HG03280 (cell line): ENCODE measurements at regions not wholly inside any gene's neighbourhood (a gene's known extent, or its start where the extent isn't known, plus 50 kb on each side); places are given as distances from the start of the nearest gene placed in this dataset.
"Not testable (repeated sequence)": the region's sequence is repeated elsewhere in the genome, so short reads cannot be mapped to it uniquely, and the experiment has no call there.

ENCODE experiments used
- ATAC-seq: cut with Tn5 transposase; IDR thresholded peaks from one replicate; pipeline ENCODE4 v1.9.1; 2021; ENCODE audit warnings: mild to moderate bottlenecking, moderate library complexity; ENCODE audit not compliant: unreplicated experiment

DNA sequence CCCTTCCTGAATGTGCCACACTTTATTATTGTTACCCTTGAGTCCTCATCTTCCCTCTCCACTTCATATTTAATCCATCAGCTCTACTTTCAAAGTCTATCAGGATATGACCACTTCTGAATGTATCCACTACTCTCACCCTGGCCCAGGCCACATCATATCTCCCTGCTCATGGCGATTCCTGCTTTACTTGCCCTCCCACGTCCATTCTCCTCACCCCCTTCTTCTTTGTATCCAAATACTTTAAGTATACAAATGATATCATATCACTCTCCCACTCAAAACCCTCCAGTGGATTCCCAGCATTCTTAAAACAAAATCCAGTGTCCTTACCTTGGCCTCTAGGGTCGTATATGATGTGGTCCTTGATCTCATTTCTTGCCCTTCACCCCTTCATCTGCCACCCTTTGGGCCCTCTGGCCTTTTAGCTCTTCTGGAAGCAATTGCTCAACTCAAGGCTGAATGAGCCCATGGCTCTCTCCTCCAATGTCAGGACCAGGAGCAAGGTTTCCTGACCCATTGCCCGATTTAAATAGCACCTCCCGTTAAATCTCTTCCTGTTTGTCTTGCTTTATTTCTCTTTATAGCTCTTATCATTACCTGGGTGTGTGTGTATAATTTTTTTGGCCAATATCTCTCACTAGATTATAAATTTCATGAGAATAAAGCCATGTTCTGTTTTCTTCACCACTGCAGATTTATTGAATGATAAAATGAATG, 205.9 kb upstream of the ECI2 start:
- ATAC-seq, result no peak

DNA sequence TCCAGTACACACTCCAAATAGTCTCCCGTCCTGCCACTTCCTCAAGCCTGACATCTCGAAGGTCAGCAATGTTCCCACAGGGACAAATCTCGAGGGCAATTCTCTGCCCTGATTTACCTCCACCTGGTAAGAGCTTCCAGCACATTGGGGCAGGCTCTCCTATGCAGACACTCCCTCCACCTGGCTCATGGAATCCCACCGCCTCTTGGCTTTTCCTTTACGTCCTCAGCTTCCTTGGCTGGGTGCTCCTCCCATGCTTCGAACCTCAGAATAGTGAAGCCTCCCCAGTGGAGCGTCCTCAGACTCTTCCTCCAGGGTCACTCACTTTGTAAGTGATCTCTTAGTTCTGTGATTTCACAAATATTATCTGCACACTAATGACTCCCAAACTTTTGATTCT, 205.2 kb upstream of the ECI2 start:
- ATAC-seq, result no peak

DNA sequence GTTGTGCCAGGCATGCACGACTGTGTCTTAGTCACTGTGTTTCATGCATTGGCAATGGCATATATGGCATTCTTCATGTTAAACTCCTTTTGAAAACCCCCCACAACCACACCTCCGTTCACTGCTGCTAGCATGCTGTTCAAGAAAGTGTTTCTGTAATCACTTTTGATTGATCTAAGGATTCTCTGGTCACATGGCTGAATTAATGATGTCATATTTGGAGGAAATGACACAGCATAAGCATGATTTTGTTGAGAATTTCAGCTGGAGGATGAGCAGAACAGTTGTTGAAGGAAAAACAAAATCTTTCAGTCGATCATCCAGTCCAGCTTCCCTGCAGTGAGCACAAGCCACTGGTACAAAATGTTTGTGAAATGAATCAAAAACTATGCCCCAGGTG, 203.5 kb upstream of the ECI2 start:
- no peak for ATAC-seq

DNA sequence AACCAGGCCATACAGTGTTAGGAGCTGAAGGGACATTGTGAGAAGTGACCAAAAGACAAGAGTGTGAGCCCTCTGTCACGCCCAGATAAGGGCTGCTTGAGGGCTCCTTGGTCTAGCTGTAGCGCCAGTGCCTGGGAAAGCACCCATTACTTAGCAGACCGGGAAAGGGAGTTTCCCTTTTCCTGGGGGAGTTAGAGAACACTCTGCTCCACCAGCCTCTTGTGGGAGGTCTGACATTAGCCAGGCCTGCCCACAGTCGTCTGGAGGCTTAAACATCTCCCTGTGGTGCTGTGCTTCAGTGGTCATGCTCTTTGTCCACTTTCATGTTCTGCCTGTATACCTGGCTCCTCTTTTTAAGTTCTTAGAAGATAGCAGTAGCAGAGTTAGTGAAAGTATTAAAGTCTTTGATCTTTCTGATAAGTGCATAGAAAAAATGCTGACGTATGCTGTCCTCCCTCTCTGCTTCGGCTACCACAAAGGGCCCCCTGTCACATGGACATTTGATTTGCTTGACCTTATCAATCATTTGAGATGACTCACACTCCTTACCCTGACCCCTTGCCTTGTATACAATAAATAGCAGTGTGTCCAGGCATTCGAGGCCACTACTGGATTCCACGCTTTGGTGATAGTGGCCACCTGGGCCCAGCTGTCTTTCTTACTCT, 201.5 kb upstream of the ECI2 start:
- no peak for ATAC-seq

DNA sequence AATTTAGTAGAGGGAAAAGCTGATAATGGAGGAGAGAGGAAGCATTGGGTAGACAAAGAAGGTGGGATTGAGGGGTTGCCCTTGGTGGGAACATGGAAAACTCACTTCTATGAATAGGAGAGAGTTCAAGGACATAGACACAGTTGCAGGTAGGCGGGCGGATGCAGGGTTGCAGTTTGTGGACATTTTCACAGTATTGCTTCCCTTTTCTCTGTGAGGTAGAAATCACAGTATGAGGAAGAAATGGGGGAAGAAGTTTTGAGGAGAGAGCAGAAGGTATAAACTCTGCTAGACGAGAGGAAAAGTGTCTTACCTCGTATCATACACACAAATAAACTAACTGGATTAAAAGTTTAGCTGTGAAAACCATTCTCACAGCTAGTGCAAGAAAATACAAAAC, 200.7 kb upstream of the ECI2 start:
- ATAC-seq, result no peak

DNA sequence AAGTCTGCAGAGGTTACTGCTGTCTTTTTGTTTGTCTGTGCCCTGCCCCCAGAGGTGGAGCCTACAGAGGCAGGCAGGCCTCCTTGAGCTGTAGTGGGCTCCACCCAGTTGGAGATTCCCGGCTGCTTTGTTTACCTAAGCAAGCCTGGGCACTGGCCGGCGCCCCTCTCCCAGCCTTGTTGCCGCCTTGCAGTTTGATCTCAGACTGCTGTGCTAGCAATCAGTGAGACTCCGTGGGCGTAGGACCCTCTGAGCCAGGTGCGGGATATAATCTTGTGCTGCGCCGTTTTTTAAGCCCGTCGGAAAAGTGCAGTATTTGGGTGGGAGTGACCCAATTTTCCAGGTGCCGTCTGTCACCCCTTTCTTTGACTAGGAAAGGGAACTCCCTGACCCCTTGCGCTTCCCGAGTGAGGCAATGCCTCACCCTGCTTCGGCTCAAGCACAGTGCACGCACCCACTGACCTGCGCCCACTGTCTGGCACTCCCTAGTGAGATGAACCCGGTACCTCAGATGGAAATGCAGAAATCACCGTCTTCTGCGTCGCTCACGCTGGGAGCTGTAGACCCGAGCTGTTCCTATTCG, 198.9 kb upstream of the ECI2 start:
- ATAC-seq, result not testable (repeated sequence)

DNA sequence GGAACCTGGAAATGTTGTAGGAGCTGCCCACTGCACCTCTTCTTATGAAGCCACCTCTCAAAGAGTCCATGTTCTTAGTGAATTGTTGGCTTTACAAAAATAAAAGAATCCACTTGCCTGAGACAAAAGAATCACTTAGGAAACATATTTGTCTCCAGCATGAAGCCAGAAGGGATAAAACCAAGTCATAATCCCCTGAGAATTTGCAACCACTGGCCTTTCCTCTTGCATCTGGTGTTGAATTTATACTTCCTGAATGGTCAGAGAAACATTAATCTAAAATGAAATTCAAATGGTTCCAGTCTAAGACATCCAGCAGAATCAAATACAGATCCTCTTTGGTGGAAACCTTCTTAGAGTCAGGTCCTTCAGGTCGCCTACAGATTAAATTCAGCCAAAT, 192.5 kb upstream of the ECI2 start:
- ATAC-seq, result no peak

DNA sequence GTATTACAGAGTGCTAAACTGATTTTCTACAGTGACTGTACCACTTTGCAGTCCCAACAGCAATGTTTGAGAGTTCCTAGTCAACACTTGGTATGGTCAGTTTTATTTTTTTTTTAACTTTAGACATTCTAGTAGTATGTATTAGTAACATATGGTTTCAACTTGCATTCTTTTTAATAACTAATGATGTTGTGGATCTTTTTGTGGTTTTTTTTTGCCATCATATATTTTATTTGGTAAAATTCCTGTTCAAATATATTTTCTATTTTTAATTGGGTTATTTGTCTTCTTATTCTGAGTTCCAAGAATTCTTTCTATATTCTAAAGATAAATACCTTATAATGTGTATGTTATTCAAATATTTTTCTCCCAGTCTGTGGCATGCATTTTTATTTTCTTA, 189.4 kb upstream of the ECI2 start:
- no peak for ATAC-seq

DNA sequence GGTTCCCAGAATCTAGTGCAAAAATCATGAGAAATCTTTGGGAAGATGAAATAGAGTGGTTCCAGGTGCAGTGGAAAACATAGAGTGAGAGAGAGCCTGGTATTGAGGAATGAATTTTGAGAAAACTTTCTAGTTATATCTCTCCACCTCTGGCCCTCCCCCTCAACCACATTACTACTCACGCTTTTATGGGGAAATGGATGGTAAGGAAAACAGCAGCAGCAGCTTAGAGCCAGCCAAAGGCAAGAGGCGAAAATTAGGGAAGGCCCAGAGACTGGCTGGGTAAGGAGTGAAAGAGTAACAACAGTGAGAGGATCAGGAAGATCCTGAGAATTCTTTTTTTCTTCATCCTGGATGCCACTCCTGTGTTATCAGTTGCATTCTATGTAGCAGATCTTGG, 187.9 kb upstream of the ECI2 start:
- ATAC-seq, result no peak

DNA sequence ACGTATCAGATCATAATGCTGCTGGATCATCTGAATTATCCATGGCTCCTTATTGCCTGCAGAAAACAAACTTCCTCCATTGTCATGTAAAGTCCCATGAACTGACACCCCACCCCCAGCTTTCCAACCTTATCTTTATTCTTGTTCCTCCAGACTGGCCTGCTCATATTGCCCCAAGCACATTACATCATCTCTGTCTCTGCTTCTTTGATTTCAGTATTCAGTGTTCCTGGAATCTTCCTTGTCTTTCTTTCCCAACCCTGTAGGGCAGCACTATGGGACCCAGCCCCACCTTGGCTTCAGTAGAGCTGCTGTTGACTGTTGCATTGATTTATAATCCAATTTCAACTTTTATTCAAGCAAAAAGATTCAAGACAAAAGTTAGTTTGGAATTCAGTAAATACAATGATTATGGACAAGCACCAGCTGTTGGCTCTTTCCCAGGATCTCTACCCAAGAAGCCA, 187.5 kb upstream of the ECI2 start:
- ATAC-seq, result no peak

DNA sequence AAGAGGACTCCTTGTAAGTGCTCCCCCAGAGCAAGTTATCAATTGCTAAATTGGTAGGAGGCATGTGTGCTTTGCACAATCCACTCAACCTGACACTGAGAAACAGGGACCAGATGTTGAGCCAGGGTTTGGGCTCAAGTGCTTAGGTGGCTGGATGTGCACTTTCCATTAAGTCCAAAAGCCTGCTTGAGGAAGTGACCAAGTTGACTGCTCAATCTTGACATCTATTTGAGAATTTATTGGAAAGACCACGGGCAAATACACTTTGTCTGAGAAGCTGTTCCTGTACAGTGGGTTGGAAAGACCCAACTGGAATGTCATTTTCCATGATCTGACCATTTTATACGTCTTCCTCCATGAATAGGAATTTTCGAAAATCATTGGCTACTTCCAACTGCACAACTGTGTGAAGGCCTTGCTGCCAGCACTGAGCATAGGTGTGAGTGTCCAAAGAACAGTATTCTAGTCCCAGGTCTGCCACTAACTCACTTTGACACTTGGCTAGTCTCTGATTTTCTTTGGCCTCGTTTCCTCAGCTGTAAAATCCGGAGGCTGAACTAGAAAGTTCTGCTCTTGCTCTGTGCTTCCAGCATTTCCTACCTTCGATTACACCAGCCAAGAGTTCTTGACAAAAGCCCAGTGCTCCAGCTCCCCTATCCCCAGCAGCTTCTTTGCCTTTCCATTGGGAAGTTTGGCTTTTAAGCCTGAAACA, 186.9 kb upstream of the ECI2 start:
- no peak for ATAC-seq

DNA sequence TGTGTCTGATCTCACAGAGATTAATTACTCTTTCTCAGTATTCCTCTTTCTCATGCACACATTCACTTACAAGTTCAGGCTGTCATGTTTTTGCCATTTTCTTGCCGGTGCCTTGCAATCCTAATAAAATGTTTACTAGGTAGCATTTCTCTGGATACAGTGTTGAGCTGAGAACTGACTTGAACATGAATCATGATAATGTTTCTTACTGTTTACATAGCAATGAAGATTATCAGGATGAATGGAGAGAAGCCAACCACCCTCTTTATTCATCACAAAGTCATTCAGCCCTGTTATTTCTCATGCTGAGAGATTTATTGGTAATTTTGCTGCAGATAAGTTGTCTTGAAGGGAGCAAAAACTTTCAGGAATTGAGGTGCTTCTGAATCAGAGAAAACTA, 185.5 kb upstream of the ECI2 start:
- ATAC-seq, result no peak

DNA sequence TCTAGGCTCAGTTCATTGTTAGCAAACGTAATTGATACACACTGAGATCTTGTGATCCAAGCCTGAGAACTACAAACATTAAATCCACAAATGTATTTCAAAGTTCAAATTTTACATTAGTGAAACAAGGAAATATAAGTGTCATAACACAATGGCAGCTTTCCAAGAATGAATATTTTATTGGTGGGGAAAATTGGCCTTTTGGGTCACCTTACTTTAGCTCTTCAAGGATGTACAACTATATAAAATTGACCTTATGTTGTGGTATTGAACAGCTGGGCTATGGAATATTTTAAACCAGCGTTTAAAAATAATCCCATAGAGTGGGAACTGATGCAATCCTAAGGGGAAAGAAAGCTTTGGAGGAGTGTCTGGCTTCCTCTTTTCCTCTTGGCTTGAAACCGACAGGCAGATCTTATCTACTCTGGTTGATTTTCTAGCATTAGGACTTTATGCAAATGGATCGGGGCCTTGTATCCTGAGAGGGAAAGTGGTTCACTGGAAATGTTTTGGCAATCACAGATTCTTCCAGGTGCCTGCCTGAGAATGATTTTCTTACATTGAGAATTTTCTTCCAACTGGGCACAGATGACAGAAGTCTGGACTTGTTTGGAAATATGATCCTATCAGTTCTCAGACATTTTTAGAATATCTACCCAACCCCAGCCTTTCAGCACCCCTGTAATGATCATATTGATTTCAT, 184.8 kb upstream of the ECI2 start:
- no peak for ATAC-seq

DNA sequence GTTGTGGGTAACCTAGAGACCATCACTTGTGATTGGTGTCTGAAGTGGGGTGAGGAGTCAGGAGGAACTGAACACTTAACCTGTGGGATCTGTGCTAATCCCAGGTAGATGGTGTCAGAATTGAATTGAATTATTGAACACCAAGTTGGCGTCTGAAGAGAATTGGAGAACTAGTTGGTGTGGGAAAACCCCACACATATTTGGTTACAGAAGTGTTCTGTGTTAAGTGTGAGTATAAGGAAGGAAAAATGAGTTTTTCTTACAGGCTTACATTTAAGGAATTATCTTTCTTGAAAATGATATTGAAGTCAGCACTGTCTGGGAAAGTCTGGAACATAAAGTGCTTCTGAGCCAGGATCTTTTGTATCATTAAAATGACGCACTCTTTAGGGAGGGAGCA, 182.9 kb upstream of the ECI2 start:
- no peak for ATAC-seq

DNA sequence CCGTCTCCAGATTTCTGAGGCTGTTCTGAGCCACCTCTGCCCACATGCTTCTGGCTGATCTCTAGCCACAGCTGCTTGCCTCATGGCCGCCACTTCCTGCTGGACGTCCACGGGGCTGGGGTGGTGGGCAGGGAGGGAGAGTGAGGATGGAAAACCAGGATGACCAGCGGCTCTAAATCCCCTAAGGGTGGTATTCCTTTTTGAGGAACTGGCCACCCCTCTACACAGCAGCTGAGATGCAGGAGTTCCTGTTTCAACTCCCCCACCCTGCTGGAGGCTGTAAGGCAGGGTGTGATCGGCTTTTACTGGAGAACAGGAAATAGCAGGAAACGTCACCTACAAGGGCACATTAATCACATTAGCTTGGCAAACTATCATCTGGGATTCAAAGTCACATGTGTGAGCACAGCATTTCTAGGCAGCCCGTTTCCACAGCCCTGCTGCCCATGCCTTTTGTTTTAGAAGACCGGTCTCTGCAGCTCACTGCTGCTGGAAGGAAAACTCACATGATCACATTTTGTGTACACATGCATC, 181.6 kb upstream of the ECI2 start:
- no peak for ATAC-seq

DNA sequence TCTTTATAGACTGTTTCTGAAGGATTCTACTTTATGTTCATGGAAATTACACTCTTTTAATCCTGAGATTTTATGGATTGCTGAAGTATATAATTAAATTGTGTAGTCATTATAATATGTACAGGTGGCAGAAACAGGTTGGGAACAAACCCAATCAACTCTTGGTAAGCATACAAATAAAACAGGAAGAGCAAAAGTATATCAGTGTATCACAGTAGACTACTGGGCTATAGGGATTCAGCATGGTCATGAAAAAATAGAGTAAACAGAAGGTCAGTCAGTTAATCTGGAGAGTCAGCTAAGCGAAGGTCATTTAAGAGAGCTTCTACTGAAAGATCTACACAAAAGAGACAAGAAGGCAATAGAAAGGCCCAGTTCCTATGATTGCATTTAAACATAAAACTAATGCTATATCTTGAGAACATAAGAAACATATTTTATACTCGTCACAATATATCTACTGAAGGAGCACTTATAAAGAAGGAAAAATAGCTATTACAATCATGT, 178.9 kb upstream of the ECI2 start:
- ATAC-seq, result no peak

DNA sequence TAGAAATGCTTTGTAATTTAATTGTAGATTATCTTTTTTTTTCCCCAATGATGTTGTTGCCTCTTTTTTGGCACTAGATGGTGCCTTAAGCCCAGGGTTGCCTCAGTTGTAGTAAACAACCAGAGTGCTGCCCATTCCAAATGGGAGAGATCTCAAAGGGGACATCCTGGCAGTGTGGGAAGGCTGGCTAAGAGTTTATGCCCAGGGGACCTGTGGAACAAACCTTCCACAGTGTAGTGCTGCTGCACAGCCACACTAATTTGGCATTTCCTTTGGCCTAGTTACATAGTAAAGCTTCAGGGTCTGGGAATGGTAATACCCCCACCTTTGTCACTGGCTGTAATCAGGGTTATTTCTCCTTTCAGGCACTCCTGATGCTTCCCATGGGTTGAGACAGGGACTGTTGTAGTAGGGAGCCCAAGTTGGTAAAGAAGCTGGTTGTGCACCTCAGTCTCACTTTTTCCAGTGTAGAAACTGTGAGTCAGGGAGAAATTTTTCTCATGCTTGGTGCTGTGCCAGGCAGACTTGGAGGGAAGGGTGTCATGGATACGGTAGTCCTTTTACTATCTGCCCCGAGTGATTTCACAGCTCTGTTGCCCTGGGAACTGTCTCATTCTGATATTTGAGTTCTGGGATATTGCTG, 177.8 kb upstream of the ECI2 start:
- ATAC-seq, result no peak

DNA sequence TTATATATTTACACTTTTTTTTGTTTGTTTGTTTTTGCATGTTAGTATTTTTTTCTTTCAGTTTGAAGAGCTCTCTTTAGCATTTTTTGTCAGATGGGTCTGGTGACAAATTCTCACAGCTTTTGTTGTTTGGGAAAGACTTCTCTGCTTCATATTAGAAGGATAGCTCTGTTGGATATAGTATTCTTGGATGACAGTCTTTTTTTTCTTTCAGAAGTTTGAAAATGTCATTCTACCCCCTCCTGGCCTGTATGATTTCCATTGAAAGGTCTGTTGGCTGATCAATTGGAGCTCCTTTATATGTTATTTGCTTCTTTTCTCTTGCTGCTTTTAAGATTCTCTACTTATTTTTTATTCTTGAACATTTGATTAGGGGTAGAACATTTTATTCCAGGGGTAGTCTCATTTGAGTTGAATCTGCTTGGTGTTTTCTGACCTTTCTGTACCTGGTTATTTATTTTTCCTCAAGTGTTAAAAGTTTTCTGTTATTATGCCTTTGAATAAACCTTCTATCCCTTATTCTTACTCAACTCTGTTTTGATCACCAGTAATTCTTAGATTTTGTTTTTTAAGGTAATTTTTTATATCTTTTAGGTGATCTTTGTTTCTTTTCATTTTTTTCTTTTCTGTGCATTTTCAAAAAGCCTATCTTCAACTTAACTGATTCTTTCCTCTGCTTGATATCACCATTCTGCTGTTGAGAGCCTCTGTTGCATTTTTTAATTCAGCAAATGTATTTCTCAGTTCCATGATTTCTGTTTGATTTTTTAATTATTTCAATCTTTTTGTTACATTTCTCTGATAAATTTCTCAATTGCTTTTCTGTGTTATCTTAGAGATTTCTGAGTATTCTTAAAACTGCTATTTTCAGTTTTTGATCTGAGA, 176.8 kb upstream of the ECI2 start:
- no peak for ATAC-seq

DNA sequence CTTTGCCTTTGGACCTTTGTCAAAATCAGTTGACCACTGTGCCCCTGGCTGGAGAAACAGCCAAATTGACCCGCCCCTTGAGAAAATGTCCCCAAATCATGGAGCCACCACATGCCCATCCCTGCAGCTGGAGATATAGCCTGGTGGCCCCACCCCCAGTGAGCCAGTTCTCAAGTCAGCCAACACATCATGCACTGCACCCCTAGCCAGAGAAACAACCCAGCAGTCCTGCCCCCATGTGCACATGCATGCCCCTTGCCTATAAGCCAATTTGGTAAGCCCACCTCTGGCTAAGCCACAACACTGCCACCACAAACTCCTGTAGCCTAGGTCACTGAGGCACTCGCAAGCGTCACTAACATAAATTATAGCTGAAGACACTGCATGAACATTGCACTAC, 174.2 kb upstream of the ECI2 start:
- no peak for ATAC-seq
